ENCODE measurements at regions not wholly inside any gene's neighbourhood (a gene's known extent, or its start where the extent isn't known, plus 50 kb on each side); places are given as distances from the start of the nearest gene placed in this dataset.
"Not testable (repeated sequence)": the region's sequence is repeated elsewhere in the genome, so short reads cannot be mapped to it uniquely, and the experiment has no call there.

DNA sequence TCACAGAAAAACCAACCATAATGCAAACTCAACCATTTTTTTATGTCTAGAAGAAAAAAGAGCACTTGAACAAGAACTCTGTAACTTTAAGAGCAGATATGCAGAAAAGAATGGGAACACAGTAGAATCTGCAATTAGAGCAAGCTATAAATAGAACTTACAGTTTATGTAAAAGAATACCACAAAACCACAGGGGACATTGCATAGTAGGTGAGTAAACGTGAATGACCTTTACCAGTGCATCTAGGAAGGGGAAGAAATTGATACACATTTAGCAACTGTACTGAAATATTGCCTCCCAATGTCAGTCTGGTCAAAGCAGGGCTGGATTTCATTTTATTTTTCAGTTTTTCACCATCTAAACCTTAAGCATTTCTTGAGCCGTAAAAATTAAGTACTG lies 242.2 kb upstream of the EDNRB start:
- no peak for DNase-seq (ENCODE audit: extremely low read depth in 1 of 2, low read depth in 1 of 2)

DNA sequence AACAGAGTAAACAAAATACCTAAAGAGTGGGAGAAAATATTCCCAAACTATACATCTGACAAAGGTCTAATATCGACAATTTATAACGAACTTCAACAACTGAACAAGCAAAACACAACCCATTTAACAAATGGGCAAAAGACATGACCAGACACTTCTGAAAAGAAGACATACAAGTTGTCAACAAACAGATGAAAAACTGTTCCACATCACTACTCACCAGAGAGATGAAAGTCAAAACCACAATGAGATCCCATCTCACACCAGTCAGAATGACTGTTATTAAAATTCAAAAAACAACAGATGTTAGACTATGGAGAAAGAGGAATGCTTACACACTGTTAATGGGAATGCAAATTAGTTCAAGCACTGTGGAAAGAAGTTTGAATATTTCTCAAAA lies 233.8 kb upstream of the EDNRB start:
- no peak for DNase-seq (ENCODE audit: extremely low read depth in 1 of 2, low read depth in 1 of 2)

DNA sequence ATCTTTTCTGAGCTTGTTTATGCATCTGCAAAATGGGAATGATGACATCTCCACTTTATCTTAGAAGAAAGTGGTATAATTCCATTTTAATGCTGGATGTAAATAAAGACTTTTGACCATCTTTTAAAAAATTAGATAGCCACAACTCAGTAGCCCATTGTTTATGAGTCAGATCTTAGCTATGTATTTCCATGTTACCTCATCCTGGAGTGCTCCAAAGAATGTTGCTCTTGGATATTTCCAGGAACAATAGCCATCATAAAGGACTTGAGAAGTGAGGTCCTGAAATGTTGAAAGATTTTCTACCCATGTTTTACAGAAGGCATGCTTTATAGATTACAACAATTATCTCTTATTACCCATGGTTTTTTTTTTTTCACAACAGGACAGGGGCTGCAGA lies 229.3 kb upstream of the EDNRB start:
- DNase-seq (ENCODE audit: extremely low read depth in 1 of 2, low read depth in 1 of 2): no peak

DNA sequence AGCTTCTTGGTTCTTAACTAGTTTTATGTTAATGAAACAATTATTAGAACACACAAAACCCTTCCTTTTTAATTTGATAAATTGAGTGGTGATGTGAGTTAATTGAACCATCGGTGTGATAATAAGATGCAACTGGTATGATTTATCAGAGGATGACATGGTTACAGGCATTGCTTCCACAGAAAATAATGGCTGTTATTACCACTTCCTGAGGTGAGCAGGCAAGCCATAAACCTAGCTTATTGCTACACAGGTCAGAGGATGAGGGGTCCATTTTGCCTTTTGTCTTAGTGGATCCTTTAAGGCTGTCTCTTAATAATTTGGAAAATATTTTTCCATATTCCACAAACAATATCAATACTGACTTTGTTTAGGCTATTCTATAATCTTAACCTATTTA lies 226.6 kb upstream of the EDNRB start:
- no peak for DNase-seq (ENCODE audit: extremely low read depth in 1 of 2, low read depth in 1 of 2)

DNA sequence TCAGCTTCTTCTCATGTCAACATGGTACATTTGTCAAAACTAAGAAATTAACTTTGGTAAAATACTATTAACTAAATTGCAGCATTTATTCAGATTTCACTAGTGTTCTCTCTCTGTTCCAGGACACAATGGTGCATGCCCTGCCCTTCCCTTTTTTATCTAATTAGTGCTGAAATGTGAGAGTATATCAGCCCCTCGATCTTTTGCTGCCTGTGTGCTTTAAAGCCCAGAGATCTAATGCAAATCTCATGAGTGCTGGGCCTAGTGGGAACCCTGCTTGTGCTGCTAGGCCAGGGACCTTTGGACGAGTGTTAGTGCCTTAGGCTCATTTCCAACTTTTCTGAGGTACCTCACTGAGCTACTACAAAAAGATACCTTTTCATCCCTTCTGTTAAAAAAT lies 221.1 kb upstream of the EDNRB start:
- DNase-seq (ENCODE audit: extremely low read depth in 1 of 2, low read depth in 1 of 2): no peak

DNA sequence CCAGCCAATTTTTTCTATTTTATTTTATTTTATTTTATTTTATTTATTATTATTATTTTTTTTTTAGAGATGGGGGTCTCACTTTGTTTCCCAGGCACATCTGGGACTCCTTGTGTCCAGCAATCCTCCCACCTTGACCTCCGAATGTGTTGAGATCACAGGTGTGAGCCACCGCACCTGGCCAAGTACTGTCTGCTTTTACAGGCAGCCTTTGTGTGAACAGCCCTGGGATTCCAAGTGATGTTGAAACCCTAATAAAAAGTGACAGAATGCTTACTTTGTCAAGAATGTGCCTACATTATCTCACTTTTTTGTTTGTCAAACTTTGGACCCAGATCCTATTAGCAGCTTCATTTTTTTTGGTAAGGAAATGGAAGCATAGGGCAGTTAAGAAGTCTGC lies 220.1 kb upstream of the EDNRB start:
- no peak for DNase-seq (ENCODE audit: extremely low read depth in 1 of 2, low read depth in 1 of 2)

DNA sequence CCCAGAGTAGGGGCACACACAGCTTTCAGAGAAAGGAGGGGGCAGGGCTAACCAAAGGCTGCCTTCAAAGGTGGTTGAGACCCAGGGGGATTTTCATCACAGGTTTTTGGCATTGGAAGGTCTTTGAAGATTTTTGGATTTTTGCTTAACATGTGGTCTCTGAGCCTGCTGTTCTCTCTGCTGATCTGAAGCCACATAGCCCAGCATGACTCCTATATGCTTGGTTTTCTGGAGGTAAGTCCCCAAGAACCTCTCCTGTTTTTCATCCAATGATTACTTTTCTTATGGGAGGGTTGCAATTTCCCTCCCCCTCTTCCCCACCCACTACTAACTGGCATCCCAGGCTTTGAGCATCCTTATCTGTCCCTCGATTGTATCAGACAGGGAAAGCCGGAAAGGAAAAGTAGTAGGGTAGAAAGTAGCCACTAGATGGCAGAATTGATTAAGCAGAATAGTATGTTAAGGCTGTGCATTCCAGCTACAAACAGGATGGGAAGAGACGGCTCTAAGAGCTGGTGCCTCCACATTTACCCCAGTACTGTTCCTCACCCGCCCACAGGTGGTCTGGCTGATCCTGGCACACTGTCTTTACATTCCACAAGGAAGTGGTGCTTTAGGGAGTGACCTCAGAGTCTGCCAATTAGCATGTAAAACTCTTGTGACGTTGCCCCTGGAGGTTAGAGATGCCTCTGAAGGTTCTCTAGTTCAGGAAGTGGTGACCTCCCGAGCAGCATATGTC lies 218.9 kb upstream of the EDNRB start:
- DNase-seq (ENCODE audit: extremely low read depth in 1 of 2, low read depth in 1 of 2): no peak

DNA sequence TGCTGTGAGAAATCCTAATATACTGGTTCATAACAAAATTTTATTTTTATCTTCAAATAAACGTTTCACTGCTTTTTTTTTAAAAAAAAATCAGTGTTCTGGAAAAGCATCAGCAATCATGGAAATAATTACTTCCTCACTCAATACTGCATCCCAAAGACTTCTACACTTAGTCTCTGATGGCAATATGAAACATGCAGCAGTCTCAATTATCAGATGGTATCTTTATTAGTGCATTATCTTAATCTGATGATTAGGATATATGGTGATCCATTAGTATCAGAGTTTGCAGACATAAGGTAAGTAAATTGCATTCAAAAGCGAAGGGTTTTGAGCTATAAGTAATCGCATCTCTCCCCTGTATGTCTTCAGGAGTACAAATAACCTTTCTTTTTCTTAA lies 218.3 kb upstream of the EDNRB start:
- no peak for DNase-seq (ENCODE audit: extremely low read depth in 1 of 2, low read depth in 1 of 2)

DNA sequence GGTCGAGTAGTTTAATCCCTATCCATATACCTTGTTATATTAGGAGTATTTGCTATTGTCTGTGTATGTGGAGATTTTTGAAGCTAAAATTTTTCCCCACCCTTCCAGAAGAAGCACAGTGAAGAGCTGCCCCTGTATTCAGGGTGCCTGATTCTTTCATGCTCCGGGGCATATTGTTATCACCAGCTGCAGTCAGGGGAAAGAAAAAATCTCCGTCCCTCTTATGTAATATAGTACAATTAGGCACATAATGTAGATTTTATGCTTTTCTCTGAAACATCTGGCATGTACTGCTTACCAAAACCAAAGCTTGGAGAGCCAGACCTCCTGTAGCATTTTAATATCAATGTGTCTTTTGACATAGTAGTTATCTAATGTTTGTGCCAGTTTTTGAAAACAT lies 214.9 kb upstream of the EDNRB start:
- DNase-seq (ENCODE audit: extremely low read depth in 1 of 2, low read depth in 1 of 2): no peak

DNA sequence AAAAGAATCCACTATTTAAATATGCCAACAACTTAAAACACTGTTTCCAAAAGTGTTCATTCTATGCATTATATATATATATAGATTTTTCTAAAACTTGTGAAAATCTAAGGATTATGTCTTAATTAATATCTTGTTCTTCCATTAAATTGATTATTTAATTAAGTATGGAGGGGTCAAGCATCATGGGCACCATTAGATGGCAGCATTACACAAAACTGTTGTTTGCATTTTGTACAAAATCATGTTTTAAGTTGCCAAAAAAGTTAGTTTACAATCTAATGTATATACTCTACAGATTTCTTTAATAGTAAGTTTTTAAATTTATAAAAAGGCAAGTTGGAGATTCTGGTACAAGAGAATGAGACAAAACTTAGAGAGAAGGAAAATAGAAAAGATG lies 213.2 kb upstream of the EDNRB start:
- DNase-seq (ENCODE audit: extremely low read depth in 1 of 2, low read depth in 1 of 2): no peak

DNA sequence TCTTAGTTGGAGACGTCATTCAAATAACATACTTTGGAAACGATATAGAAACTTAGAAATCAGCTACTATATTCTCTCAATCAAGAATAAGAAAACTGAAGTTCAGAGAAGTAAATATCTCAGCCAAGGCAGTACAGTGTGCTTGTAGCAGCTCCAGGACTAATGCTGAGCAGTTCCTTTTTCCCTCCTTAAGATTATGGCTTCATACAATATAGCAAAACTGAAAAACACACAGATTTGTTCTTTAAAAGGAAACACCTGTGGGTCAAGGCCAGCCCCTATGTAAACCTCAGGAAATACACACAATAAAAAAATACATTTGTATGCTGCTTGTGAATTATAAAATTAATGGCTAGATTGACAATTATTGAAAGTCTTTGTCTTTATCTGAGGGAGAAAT lies 212.7 kb upstream of the EDNRB start:
- DNase-seq (ENCODE audit: extremely low read depth in 1 of 2, low read depth in 1 of 2): no peak

DNA sequence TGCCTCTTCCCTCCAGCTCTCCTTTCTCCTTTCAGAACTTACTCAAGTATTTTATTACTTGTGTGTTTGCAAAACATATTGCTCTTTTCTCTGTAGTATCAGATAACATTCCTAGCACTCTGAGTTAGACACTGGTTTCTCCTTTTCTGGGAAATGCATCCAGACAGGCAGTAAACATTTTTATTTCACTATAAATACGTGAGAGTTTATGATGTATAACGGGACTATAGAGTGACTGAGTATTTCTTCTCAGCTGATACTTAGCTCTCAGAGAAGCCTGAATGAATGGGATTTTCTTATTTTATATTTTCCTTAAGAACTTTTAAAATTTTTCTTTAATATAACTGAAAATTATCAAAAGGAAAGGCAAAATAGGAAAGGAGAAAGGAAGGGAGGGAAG lies 211.2 kb upstream of the EDNRB start:
- DNase-seq (ENCODE audit: extremely low read depth in 1 of 2, low read depth in 1 of 2): no peak

DNA sequence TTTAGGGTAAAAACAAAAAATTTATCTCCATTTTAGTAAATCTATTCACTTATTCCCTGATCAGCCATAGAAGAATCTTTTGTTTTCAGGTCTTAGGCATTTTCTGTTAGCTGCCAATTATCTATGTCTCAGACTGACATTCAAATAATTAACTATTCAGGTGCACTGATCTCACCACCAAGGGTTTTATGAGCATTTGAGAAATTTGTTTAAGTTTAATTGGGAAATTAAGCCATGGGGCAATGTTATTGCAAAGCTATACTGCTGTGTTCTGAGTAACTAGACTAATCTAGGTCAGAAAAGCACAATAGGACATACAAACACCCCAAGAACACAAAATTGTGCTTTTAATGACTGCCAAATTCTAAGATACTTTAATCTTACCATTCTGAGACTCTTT lies 210.7 kb upstream of the EDNRB start:
- DNase-seq (ENCODE audit: extremely low read depth in 1 of 2, low read depth in 1 of 2): no peak

DNA sequence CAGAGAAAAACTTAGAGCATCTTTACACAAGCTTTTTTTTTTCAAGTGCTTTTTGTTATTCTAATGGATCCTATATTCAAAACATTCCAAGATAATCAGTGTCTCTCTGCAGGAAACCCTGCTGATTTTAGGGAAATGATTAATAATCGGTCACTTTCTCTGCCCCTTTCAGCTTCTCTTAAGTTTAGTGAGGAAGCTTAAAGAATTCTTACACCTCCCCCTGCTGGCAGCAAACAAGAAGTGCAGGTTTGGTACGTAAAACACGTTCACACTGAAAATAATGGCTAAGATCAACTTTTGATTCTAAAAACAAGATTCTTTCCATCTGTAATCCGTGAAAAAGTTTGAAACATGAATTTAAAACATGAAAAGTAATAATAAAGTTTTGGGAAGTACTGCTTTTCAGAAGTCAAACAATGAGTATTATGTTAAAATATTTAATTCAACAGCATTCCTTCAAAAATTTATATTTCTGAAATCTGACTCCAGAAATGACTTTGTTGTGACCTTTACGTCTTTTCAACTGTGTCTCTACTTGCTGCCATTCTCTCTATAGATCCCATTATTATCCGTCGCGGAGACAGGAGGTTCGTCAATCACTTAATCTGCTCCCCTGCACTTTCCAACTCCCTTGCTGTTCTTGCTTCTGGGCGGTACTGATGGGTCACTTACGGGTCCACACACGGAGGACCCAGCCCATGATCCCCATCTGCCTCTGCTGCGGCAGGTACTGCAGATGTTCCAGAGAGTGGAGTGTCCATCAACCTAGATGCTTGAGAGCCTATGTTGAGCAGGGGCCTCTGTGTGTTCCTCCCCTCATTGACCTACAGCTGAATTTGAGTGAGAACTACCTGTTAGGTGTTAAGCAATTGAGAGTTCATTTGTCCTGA lies 203.1 kb upstream of the EDNRB start:
- no peak for DNase-seq (ENCODE audit: extremely low read depth in 1 of 2, low read depth in 1 of 2)

DNA sequence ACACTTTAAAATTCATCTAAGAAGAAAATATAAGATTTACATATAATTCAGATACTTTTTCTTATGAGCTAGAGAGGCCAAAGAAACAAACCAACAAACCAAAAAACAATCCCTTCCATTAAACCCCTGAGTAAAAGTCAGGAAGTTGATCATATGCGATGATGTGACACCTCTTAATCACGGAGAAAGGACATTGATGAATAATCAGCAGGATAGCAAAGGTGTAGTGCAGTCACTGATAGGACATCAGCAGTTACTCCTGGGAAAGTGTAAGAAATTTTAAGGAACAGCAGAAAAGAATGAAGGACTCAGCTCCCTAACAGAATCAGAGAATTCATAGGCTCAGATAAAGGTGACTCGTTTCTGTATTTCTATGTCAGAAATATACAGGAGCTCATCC lies 202.4 kb upstream of the EDNRB start:
- DNase-seq (ENCODE audit: extremely low read depth in 1 of 2, low read depth in 1 of 2): no peak

DNA sequence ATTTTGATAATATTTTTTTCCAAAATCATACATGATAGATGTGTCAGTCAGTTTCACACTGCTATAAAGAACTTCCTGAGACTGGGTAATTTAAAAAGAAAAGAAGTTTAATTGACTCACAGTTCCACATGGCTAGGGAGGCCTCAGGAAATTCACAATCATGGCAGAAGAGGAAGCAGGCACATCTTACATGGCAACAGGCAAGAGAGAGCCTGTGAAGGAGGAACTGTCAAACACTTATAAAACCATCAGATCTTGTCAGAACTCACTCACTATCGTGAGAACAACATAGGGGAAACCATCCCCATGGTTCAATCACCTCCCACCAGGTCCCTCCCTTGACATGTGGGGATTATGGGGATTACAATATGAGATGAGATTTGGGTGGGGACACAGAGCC lies 201.5 kb upstream of the EDNRB start:
- not testable (repeated sequence) for DNase-seq (ENCODE audit: extremely low read depth in 1 of 2, low read depth in 1 of 2)

DNA sequence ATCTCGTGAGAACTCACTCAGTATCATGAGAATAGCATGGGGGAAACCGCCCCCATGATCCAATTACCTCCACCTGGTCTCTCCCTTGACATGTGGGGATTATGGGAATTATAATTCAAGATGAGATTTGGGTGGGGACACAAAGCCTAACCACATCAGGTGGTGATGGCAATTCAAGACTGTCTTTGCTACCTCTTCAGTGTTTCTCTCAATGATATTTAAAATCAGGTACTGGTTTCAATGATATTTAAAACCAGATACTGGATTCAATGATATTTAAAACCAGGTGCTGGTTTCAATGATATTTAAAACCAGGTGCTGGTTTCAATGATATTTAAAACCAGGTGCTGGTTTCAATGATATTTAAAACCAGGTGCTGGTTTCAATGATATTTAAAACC lies 198.4 kb upstream of the EDNRB start:
- not testable (repeated sequence) for DNase-seq (ENCODE audit: extremely low read depth in 1 of 2, low read depth in 1 of 2)

DNA sequence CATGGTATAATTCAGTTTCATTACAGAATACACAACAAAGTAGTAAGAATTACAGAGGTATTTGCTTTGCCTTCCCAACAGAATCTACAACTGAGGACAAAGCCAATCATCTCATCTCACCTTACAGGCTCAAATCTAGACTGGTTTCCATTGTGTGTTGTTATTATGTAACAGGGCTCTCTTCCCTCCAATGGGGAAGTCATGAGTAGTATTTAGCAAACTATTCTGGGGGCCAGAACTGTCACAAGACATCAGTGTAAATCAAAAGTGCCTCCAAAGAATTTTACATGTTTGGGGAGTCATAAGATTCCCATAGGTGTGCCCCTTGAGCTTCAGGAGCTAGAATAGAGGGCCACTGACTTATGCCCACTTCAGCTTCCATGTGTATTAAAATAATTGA lies 187.0 kb upstream of the EDNRB start:
- no peak for DNase-seq (ENCODE audit: extremely low read depth in 1 of 2, low read depth in 1 of 2)

DNA sequence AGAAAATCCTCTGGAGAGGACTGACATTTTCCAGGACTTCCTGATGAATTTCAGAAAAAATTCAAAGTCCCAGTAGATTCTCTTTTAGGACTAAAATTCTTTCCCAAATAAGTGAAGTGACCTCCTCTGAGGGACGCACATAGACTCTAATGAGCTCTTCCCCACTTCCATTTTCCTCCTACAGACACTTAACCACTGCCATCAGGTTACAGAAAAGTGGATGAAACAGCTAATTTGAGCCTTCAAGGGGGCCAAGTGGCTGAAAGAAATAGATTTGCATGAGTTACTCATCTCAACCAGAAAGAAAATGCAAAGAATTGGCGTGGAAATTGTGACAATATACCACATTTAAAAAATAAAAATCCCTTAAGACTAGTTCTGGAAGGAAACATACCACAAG lies 185.3 kb upstream of the EDNRB start:
- no peak for DNase-seq (ENCODE audit: extremely low read depth in 1 of 2, low read depth in 1 of 2)

DNA sequence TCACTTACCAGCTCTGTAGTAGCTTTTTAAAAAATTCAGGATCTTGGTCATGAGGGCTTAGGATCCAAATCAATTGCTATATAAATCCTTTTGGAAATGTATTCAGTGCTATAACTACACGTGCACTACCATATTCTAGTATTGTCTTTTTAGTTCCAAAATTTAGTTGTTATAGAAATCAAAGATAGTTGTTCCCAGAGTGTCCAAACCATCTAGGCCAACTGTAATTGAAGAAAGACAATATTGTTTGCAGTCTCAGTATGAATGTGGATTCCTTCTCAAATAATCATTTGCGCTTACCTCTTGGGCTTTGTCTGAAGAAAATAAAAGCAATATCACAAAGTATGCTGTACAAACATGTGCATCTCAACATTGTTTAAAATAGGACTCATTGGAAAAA lies 184.1 kb upstream of the EDNRB start:
- no peak for DNase-seq (ENCODE audit: extremely low read depth in 1 of 2, low read depth in 1 of 2)

DNA sequence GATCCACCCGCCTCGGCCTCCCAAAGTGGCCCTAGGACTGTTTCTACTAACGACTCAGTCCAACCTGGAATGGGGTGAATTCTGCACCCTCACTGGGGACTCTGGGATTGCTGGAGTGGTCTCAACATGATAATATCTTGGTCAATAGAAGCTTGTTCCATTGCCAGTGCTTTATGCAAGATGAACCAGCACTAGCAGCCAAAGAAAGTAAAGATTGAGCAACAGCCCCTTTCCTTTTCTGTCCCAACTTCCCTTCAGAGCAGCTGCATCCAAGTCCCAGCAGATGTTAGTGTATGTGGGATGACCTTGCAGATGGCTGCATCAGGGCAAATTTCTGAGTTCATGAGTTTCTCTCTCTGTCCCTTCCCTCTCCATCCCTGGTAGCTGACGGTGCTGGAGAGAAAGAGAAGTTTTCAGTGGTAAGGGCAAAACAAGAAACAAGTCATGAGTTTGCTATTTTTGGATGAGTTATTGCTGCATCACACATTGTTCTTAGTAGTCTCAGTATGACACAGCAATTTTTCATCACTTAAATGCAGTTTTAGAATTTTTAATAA lies 183.6 kb upstream of the EDNRB start:
- DNase-seq (ENCODE audit: extremely low read depth in 1 of 2, low read depth in 1 of 2): no peak

DNA sequence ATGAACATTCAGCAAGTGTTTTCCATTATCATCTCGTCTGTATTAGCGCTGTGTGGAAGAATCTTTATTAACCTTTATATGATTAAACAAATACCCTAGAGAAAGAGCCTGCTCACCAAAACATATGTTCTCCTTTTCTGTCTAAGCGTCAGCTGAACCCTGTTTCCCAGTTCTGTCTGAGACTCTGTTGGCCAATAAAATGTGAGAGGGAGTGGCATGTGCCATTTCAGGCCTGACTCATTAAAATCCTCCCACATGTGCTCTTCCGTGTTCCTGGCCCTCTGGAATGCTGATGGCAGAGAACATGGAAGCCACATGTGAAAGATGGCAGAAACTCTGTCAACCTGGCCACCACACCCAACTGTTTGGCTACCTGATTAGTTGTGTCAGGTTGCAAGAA lies 181.9 kb upstream of the EDNRB start:
- DNase-seq (ENCODE audit: extremely low read depth in 1 of 2, low read depth in 1 of 2): no peak

Data from activated CD8-positive, alpha-beta memory T cell treated with anti-CD3 and anti-CD28 coated beads for 1 hour (primary cell).